ENCODE measurements at regions not wholly inside any gene's neighbourhood (a gene's known extent, or its start where the extent isn't known, plus 50 kb on each side); places are given as distances from the start of the nearest gene placed in this dataset.

DNA sequence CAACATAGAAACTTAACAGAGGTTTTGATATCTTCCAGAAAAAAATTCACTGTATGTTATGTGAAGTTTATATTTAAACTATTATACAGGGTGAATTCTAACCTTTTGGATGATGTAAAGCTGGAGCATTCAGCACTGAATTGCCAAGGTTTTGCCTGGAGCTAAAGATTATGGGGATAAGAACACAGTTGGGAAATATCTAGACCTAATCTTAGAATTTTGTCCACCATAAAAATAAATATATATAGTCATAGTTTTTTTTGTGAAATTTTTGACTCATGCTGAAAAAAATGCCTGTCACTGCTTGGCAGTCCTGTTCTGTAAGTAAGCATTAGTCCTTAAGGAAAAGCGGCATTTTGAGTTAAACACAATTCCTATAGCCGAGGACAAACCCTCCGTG is 339.3 kb upstream of the TMEFF2 start:
- no peak for TF ChIP-seq ZBTB1 (tag by site-specific recombination; IDR thresholded peaks at IDR 0.05)
- TF ChIP-seq ZNF138 (tag by site-specific recombination; IDR thresholded peaks at IDR 0.05; ENCODE audit: borderline replicate concordance), result no peak
- no peak for TF ChIP-seq ZNF354C (tag by site-specific recombination; IDR thresholded peaks at IDR 0.05; ENCODE audit: borderline replicate concordance, low read depth)
- no peak for TF ChIP-seq ZNF23 (tag by site-specific recombination; IDR thresholded peaks at IDR 0.05; ENCODE audit: borderline replicate concordance)
